ENCODE measurements at regions not wholly inside any gene's neighbourhood (a gene's known extent, or its start where the extent isn't known, plus 50 kb on each side); places are given as distances from the start of the nearest gene placed in this dataset.

- no peak for TF ChIP-seq YY1 (IDR thresholded peaks at IDR 0.05; ENCODE audit: low read depth)
- no peak for TF ChIP-seq CEBPB (IDR thresholded peaks at IDR 0.05)
- no peak for TF ChIP-seq NFIC (IDR thresholded peaks at IDR 0.05)
- no peak for TF ChIP-seq TAF1 (IDR thresholded peaks at IDR 0.05; ENCODE audit: low read depth)
- TF ChIP-seq TCF12 (IDR thresholded peaks at IDR 0.05; ENCODE audit: low read depth), result no peak
- TF ChIP-seq ZBTB7A (IDR thresholded peaks at IDR 0.05; ENCODE audit: low read depth), result no peak
- no peak for TF ChIP-seq CREB1 (IDR thresholded peaks at IDR 0.05; ENCODE audit: low read depth)
Measured at GRCh38 chr2:195555971-195556370, 101.1 kb upstream of the SLC39A10 start.

- TF ChIP-seq NFIC (IDR thresholded peaks at IDR 0.05) (no peak), CEBPB (IDR thresholded peaks at IDR 0.05) (no peak), FOXM1 (IDR thresholded peaks at IDR 0.05; ENCODE audit: borderline replicate concordance, low read depth) (no peak), ZBTB7A (IDR thresholded peaks at IDR 0.05; ENCODE audit: low read depth) (no peak), EP300 (IDR thresholded peaks at IDR 0.05; ENCODE audit: borderline replicate concordance) (no peak), EGR1 (IDR thresholded peaks at IDR 0.05) (no peak), TCF12 (IDR thresholded peaks at IDR 0.05; ENCODE audit: low read depth) (no peak), REST (IDR thresholded peaks at IDR 0.05; ENCODE audit: low read depth) (no peak), TEAD4 (IDR thresholded peaks at IDR 0.05) (no peak), USF1 (IDR thresholded peaks at IDR 0.05) (no peak), CREB1 (IDR thresholded peaks at IDR 0.05; ENCODE audit: low read depth) (no peak), MAX (IDR thresholded peaks at IDR 0.05) (no peak), TAF1 (IDR thresholded peaks at IDR 0.05; ENCODE audit: low read depth) (no peak), RAD21 (IDR thresholded peaks at IDR 0.05; ENCODE audit: low read depth) (no peak), YY1 (IDR thresholded peaks at IDR 0.05; ENCODE audit: low read depth) (no peak)
Measured at GRCh38 chr2:195552581-195552980, 104.4 kb upstream of the SLC39A10 start.

GRCh38 chr2:195548198-195548940 is 108.7 kb upstream of the SLC39A10 start:
- TF ChIP-seq MAX (IDR thresholded peaks at IDR 0.05) (no peak), FOXM1 (IDR thresholded peaks at IDR 0.05; ENCODE audit: borderline replicate concordance, low read depth) (no peak), ZBTB7A (IDR thresholded peaks at IDR 0.05; ENCODE audit: low read depth) (no peak), USF1 (IDR thresholded peaks at IDR 0.05) (no peak), REST (IDR thresholded peaks at IDR 0.05; ENCODE audit: low read depth) (no peak), RAD21 (IDR thresholded peaks at IDR 0.05; ENCODE audit: low read depth) (no peak), EP300 (IDR thresholded peaks at IDR 0.05; ENCODE audit: borderline replicate concordance) (no peak), TAF1 (IDR thresholded peaks at IDR 0.05; ENCODE audit: low read depth) (no peak), TEAD4 (IDR thresholded peaks at IDR 0.05) (no peak), YY1 (IDR thresholded peaks at IDR 0.05; ENCODE audit: low read depth) (no peak), CREB1 (IDR thresholded peaks at IDR 0.05; ENCODE audit: low read depth) (no peak), EGR1 (IDR thresholded peaks at IDR 0.05) (no peak), CEBPB (IDR thresholded peaks at IDR 0.05) (no peak), TCF12 (IDR thresholded peaks at IDR 0.05; ENCODE audit: low read depth) (no peak), NFIC (IDR thresholded peaks at IDR 0.05) (no peak)

- no peak for TF ChIP-seq REST (IDR thresholded peaks at IDR 0.05; ENCODE audit: low read depth)
- TF ChIP-seq TEAD4 (IDR thresholded peaks at IDR 0.05), result no peak
- no peak for TF ChIP-seq NFIC (IDR thresholded peaks at IDR 0.05)
- no peak for TF ChIP-seq RAD21 (IDR thresholded peaks at IDR 0.05; ENCODE audit: low read depth)
- no peak for TF ChIP-seq CREB1 (IDR thresholded peaks at IDR 0.05; ENCODE audit: low read depth)
- TF ChIP-seq TCF12 (IDR thresholded peaks at IDR 0.05; ENCODE audit: low read depth), result no peak
- no peak for TF ChIP-seq EP300 (IDR thresholded peaks at IDR 0.05; ENCODE audit: borderline replicate concordance)
- no peak for TF ChIP-seq CEBPB (IDR thresholded peaks at IDR 0.05)
- no peak for TF ChIP-seq TAF1 (IDR thresholded peaks at IDR 0.05; ENCODE audit: low read depth)
- TF ChIP-seq FOXM1 (IDR thresholded peaks at IDR 0.05; ENCODE audit: borderline replicate concordance, low read depth), result no peak
- no peak for TF ChIP-seq EGR1 (IDR thresholded peaks at IDR 0.05)
Measured at GRCh38 chr2:195545811-195546210, 111.2 kb upstream of the SLC39A10 start.
